HL-60 (cell line): ENCODE measurements at regions not wholly inside any gene's neighbourhood (a gene's known extent, or its start where the extent isn't known, plus 50 kb on each side); places are given as distances from the start of the nearest gene placed in this dataset.

Experiments
- DNase-seq, 2 experiments: peaks; one replicate each; pipeline ENCODE4 v3.0.0-alpha.2; 2010 to 2020; ENCODE audit warnings: low read depth in 1 of 2, low spot score in 1 of 2
- H3K27ac ChIP-seq: fragments of 250-450 bp; sonication (Bioruptor Pico); replicated peaks from 2 replicates; pipeline ENCODE4 v1.5.1; 2020; ENCODE audit warnings: mild to moderate bottlenecking, moderate library complexity
- H3K27me3 ChIP-seq: fragments of 250-450 bp; sonication (Bioruptor Pico); 2 replicates; pipeline ENCODE4 v1.5.1; 2021; ENCODE audit warnings: mild to moderate bottlenecking, moderate library complexity; ENCODE audit not compliant: insufficient read depth, poor library complexity, severe bottlenecking
- H3K4me3 ChIP-seq: replicated peaks from 2 replicates; pipeline ENCODE4 v1.5.1; 2011; ENCODE audit warnings: mild to moderate bottlenecking, control low read depth, low read length; ENCODE audit not compliant: insufficient read depth
- CTCF ChIP-seq: IDR thresholded peaks from one replicate; pipeline ENCODE4 v1.5.1; 2011; ENCODE audit warnings: low read length, control low read depth, inconsistent platforms; ENCODE audit not compliant: insufficient read depth
- GABPA ChIP-seq: IDR thresholded peaks from 2 replicates; pipeline ENCODE4 v1.6.1; 2012; ENCODE audit warnings: low read depth
- POLR2AphosphoS5 ChIP-seq: IDR thresholded peaks from 2 replicates; pipeline ENCODE4 v1.6.1; 2012; ENCODE audit warnings: low read depth
- REST ChIP-seq: IDR thresholded peaks from 2 replicates; pipeline ENCODE4 v1.6.1; 2012; ENCODE audit warnings: low read depth; ENCODE audit not compliant: insufficient replicate concordance
- SPI1 ChIP-seq: IDR thresholded peaks from 2 replicates; pipeline ENCODE4 v1.6.1; 2012; ENCODE audit warnings: low read depth, mild to moderate bottlenecking, borderline replicate concordance

- Histone ChIP-seq H3K4me3 (no peak overlapping the region), H3K27ac (no peak overlapping the region), H3K27me3 (no peaks in the 10 kb centered on the region)
- no peak for DNase-seq
- no peak for TF ChIP-seq SPI1
- no peak for TF ChIP-seq REST
- TF ChIP-seq POLR2AphosphoS5 = no peak
- no peak for TF ChIP-seq CTCF
- TF ChIP-seq GABPA = no peak
Observed at GRCh38 chr14:25552826-25553225, 502.9 kb upstream of the STXBP6 start.

- DNase-seq = no peak
- Histone ChIP-seq H3K4me3 (no peak overlapping the region), H3K27ac (no peak overlapping the region), H3K27me3 (no peaks in the 10 kb centered on the region)
- TF ChIP-seq REST (no peak), CTCF (no peak), GABPA (no peak), SPI1 (no peak), POLR2AphosphoS5 (no peak)
Observed at GRCh38 chr14:25551674-25552073, 501.7 kb upstream of the STXBP6 start.

- H3K4me3 ChIP-seq = no peak overlapping the region
- TF ChIP-seq SPI1 (no peak), CTCF (no peak)
- no peaks in the 10 kb centered on the region for H3K27me3 ChIP-seq
- H3K27ac ChIP-seq = no peak overlapping the region
- no peak for DNase-seq
Observed at GRCh38 chr14:25546826-25547225, 496.9 kb upstream of the STXBP6 start.

GRCh38 chr14:25537846-25538455 is 488.0 kb upstream of the STXBP6 start:
- no peak overlapping the region for H3K4me3 ChIP-seq
- peak; percentile 78 for TF ChIP-seq CTCF
- no peak for TF ChIP-seq SPI1
- H3K27ac ChIP-seq = no peak overlapping the region
- H3K27me3 ChIP-seq = no peaks in the 10 kb centered on the region
- DNase-seq = peak in 1 of 2 experiments; percentile 38
